H1 (cell line): ENCODE measurements at regions not wholly inside any gene's neighbourhood (a gene's known extent, or its start where the extent isn't known, plus 50 kb on each side); places are given as distances from the start of the nearest gene placed in this dataset.

Experiments used
- CTCF ChIA-PET: fragments of 300-600 bp; sonication (Branson Sonifier 250); formaldehyde crosslinking; loops from one replicate; lab custom pipeline; 2021; ENCODE audit not compliant: partially characterized antibody; lab: Charles Lee
- POLR2A ChIA-PET: fragments of 300-600 bp; sonication (Branson Sonifier 250); formaldehyde crosslinking; loops from one replicate; lab custom pipeline; 2021; ENCODE audit warnings: inconsistent platforms; ENCODE audit not compliant: partially characterized antibody; lab: Charles Lee
- DNase-seq, 2 experiments: peaks; one replicate each; pipeline versions ENCODE4 v3.0.0 to v3.0.0-alpha.2; 2010 to 2022; ENCODE audit warnings: low spot score in 2 of 2, low read depth in 1 of 2, mixed read lengths in 1 of 2
- FAIRE-seq: peaks from 2 replicates; lab custom pipeline; 2011; peaks lifted over from hg19 to GRCh38; lab: Jason Lieb, UNC
- H2AFZ ChIP-seq: 2 replicates; pipeline ENCODE4 v1.8.1; 2012; ENCODE audit warnings: low read length, inconsistent platforms
- H2AK5ac ChIP-seq: 2 replicates; pipeline ENCODE4 v1.6.1; 2013; ENCODE audit warnings: low read depth, low read length
- H2BK120ac ChIP-seq: replicated peaks from 2 replicates; pipeline ENCODE3; 2013; ENCODE audit warnings: low read depth, low read length, inconsistent platforms
- H2BK12ac ChIP-seq: 2 replicates; pipeline ENCODE4 v1.6.1; 2013; ENCODE audit warnings: low read depth, low read length
- H2BK15ac ChIP-seq: 2 replicates; pipeline ENCODE4 v1.6.1; 2013; ENCODE audit warnings: low read length
- H2BK20ac ChIP-seq: 2 replicates; pipeline ENCODE4 v1.6.1; 2013; ENCODE audit warnings: low read length
- H2BK5ac ChIP-seq: 2 replicates; pipeline ENCODE4 v1.6.1; 2013; ENCODE audit warnings: low read depth, low read length
- H3K14ac ChIP-seq: 2 replicates; pipeline ENCODE4 v1.6.1; 2013; ENCODE audit warnings: inconsistent platforms; ENCODE audit not compliant: insufficient read length
- H3K18ac ChIP-seq: 2 replicates; pipeline ENCODE4 v1.6.1; 2013; ENCODE audit warnings: low read length; ENCODE audit errors: extremely low read depth
- H3K23ac ChIP-seq: 2 replicates; pipeline ENCODE4 v1.6.1; 2013; ENCODE audit warnings: inconsistent platforms; ENCODE audit not compliant: insufficient read length
- H3K23me2 ChIP-seq: 2 replicates; pipeline ENCODE4 v1.6.1; 2013; ENCODE audit warnings: low read depth, low read length
- H3K27ac ChIP-seq: 2 replicates; pipeline ENCODE4 v1.6.1; 2011; ENCODE audit warnings: low read depth, low read length, inconsistent platforms
- H3K27me3 ChIP-seq, 4 experiments: replicated peaks in 1 of 4; 1 replicate in 1 of 4; 2 replicates in 3 of 4; pipeline versions ENCODE4 v1.6.1 to v1.8.1; 2011 to 2013; ENCODE audit warnings: low read length in 3 of 4, mild to moderate bottlenecking in 3 of 4, inconsistent platforms in 2 of 4, mixed read lengths in 2 of 4, moderate library complexity in 1 of 4; ENCODE audit not compliant: control insufficient read depth in 3 of 4, insufficient read depth in 3 of 4; ENCODE audit errors: extremely low read depth in 1 of 4
- H3K36me3 ChIP-seq, 4 experiments: 2 replicates each; pipeline versions ENCODE4 v1.6.1 to v1.8.1; 2011 to 2013; ENCODE audit warnings: mild to moderate bottlenecking in 4 of 4, low read length in 3 of 4, moderate library complexity in 2 of 4, control low read depth in 1 of 4, inconsistent platforms in 1 of 4; ENCODE audit not compliant: insufficient read depth in 4 of 4, control insufficient read depth in 2 of 4
- H3K4ac ChIP-seq: replicated peaks from 2 replicates; pipeline ENCODE3; 2013; ENCODE audit warnings: low read length, low read depth, mixed read lengths, inconsistent platforms; ENCODE audit not compliant: insufficient read length
- H3K4me1 ChIP-seq, 4 experiments: replicated peaks in 1 of 4; 1 replicate in 1 of 4; 2 replicates in 3 of 4; pipeline versions ENCODE4 v1.6.1 to v1.8.1; 2011 to 2013; ENCODE audit warnings: low read length in 3 of 4, inconsistent platforms in 2 of 4, mixed read lengths in 1 of 4; ENCODE audit not compliant: insufficient read depth in 4 of 4, control insufficient read depth in 3 of 4
- H3K4me2 ChIP-seq, 2 experiments: 2 replicates each; pipeline versions ENCODE4 v1.6.1 to v1.8.1; 2011 to 2013; ENCODE audit warnings: low read depth in 2 of 2, low read length in 2 of 2, control low read depth in 1 of 2, inconsistent platforms in 1 of 2, mild to moderate bottlenecking in 1 of 2; ENCODE audit not compliant: insufficient read depth in 1 of 2
- H3K4me3 ChIP-seq, 4 experiments: fragments of 200-600, 300-600 bp in 1 of 4; sonication (generic), shearing (Covaris generic), sonication (Bioruptor Twin) in 1 of 4; 2 replicates each; pipeline versions ENCODE4 v1.5.1 to v1.8.1; 2011 to 2016; ENCODE audit warnings: low read length in 4 of 4, low read depth in 3 of 4, control low read depth in 2 of 4, inconsistent platforms in 2 of 4, mild to moderate bottlenecking in 2 of 4, mixed read lengths in 1 of 4, moderate library complexity in 1 of 4; ENCODE audit not compliant: insufficient read depth in 2 of 4; ENCODE audit errors: extremely low read depth in 1 of 4
- H3K56ac ChIP-seq: replicated peaks from 2 replicates; pipeline ENCODE3; 2013; ENCODE audit warnings: low read depth, mild to moderate bottlenecking, mixed read lengths, low read length, inconsistent platforms; ENCODE audit not compliant: insufficient read length
- H3K79me1 ChIP-seq: 2 replicates; pipeline ENCODE4 v1.6.1; 2013; ENCODE audit warnings: low read depth, low read length, control low read depth
- H3K79me2 ChIP-seq, 2 experiments: 2 replicates each; pipeline versions ENCODE4 v1.6.1 to v1.8.1; 2012 to 2013; ENCODE audit warnings: low read length in 2 of 2, mild to moderate bottlenecking in 2 of 2, inconsistent platforms in 1 of 2; ENCODE audit not compliant: insufficient read depth in 2 of 2, control insufficient read depth in 1 of 2
- H3K9ac ChIP-seq, 4 experiments: replicated peaks in 1 of 4; 1 replicate in 1 of 4; 2 replicates in 3 of 4; pipeline versions ENCODE4 v1.6.1 to v1.8.1; 2011 to 2013; ENCODE audit warnings: low read depth in 3 of 4, low read length in 3 of 4, control low read depth in 2 of 4, mild to moderate bottlenecking in 2 of 4, moderate library complexity in 2 of 4, inconsistent platforms in 1 of 4; ENCODE audit errors: extremely low read depth in 1 of 4
- H3K9me3 ChIP-seq, 2 experiments: 2 replicates each; pipeline versions ENCODE4 v1.6.1 to v1.8.1; 2012 to 2013; ENCODE audit warnings: mild to moderate bottlenecking in 2 of 2, moderate library complexity in 2 of 2, control low read depth in 1 of 2, inconsistent platforms in 1 of 2, low read depth in 1 of 2, low read length in 1 of 2, mixed read lengths in 1 of 2; ENCODE audit not compliant: insufficient read depth in 2 of 2
- H4K20me1 ChIP-seq, 2 experiments: replicated peaks in 1 of 2; 2 replicates each; pipeline versions ENCODE3 to v1.8.1; 2011 to 2013; ENCODE audit warnings: inconsistent platforms in 2 of 2, low read length in 2 of 2, mild to moderate bottlenecking in 1 of 2; ENCODE audit not compliant: insufficient read depth in 2 of 2, control insufficient read depth in 1 of 2
- H4K5ac ChIP-seq: 2 replicates; pipeline ENCODE4 v1.6.1; 2013; ENCODE audit warnings: low read length, low read depth, mixed read lengths, inconsistent platforms; ENCODE audit not compliant: insufficient read length
- H4K8ac ChIP-seq: 2 replicates; pipeline ENCODE4 v1.8.0; 2013; ENCODE audit warnings: mild to moderate bottlenecking, moderate library complexity, low read length, inconsistent platforms; ENCODE audit not compliant: insufficient read depth; ENCODE audit errors: extremely low read depth
- H4K91ac ChIP-seq: replicated peaks from 2 replicates; pipeline ENCODE3; 2013; ENCODE audit warnings: low read length, mixed read lengths, inconsistent platforms; ENCODE audit not compliant: insufficient read length
- CBX8 ChIP-seq: fragments of 300-800, 300-1000 bp; sonication (generic); IDR thresholded peaks from 2 replicates; pipeline ENCODE4 v1.7.1; 2016; ENCODE audit warnings: low read depth, low read length, borderline replicate concordance
- EP300 ChIP-seq, 2 experiments: IDR thresholded peaks; 1 replicate in 1 of 2; 2 replicates in 1 of 2; pipeline ENCODE4 v1.6.1; 2011 to 2012; ENCODE audit warnings: low read depth in 2 of 2, low read length in 2 of 2, mild to moderate bottlenecking in 2 of 2, borderline replicate concordance in 1 of 2, inconsistent platforms in 1 of 2, moderate library complexity in 1 of 2
- JUND ChIP-seq: IDR thresholded peaks from 2 replicates; pipeline ENCODE4 v1.6.1; 2011; ENCODE audit warnings: mild to moderate bottlenecking, improper control_type of control experiment, low read length
- RFX5 ChIP-seq: IDR thresholded peaks from 2 replicates; pipeline ENCODE4 v1.6.1; 2011; ENCODE audit warnings: low read depth, low read length, improper control_type of control experiment, borderline replicate concordance
- SIN3A ChIP-seq, 2 experiments: IDR thresholded peaks in 1 of 2; conservative IDR thresholded peaks in 1 of 2; 2 replicates each; pipeline ENCODE4 v1.6.1; 2011 to 2012; ENCODE audit warnings: low read length in 2 of 2, improper control_type of control experiment in 1 of 2, low read depth in 1 of 2, mild to moderate bottlenecking in 1 of 2
- WGBS, 2 experiments: shearing (Covaris generic) in 1 of 2; methylation state at CpG; one replicate each; pipeline versions ENCODE4 v1.1.6 to v1.1.7; 2013 to 2015; ENCODE audit warnings: low lambda C conversion rate in 2 of 2, mixed read lengths in 2 of 2, inconsistent platforms in 1 of 2, low coverage in 1 of 2, missing lambda C conversion rate in 1 of 2; ENCODE audit not compliant: insufficient replicate concordance in 2 of 2, insufficient coverage in 1 of 2, insufficient read length in 1 of 2; ENCODE audit errors: extremely low coverage in 1 of 2, missing lambda C conversion rate in 1 of 2; 5-methylcytosine and 5-hydroxymethylcytosine counted together
- TF ChIP-seq, protein P1 (sequence below): IDR thresholded peaks from 2 replicates; pipeline ENCODE4 v1.6.1; 2012; ENCODE audit warnings: inconsistent platforms

DNA sequence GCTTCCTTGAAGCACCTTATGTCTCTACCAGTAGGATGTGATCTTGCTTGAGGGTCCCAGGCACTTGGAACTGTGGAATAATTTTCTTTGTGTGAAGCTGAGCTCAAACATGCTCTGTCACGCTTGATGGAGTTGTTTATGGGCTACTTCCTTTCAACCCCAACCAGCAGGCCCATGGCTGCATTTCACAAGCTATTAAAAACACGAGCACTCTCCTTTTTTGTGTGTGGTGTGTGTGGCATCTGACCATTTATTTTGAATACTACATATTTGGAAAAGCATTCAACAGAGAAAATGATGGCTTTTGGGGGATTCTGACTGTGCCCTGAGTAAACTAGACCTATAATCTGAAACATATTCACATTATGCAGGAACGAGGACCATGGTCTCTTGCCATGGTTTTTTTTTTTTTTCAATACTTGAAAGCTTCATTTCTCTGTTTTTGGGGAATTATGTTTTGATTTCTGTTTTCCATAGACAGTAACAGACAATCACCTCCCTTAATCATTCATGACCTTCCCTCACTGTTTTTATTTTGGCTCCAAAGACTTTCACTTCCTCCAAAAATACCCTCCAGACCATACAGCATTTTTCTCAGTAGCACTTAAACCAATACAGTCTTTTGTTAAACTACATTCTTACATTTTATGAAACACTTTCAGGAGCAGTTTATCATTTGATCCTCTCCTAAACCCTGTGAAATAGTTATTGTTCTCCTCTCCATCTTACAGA is 233.6 kb upstream of the BMPER start:
- H4K20me1 ChIP-seq = no peaks in the 10 kb centered on the region
- POLR2A ChIA-PET = interaction anchor here (0.8 kb wide), 1 partner anchor 25 kb away, joined by 3 read pairs; no protein-coding TSS in a partner anchor

More for the DNA sequence above, 233.6 kb upstream of the BMPER start:
- H3K27ac ChIP-seq = no peak overlapping the region
- no peak overlapping the region for H2BK20ac ChIP-seq
- H3K4ac ChIP-seq = no peak overlapping the region
- no peak overlapping the region for H2BK5ac ChIP-seq
- H3K14ac ChIP-seq = no peak overlapping the region
- H3K9ac ChIP-seq = no peak overlapping the region
- 56% methylated on average over 3 of the region's 3 CpGs; no CpG with 5 or more reads in 1 of the 2 experiments for WGBS, 2 experiments
- H3K4me1 ChIP-seq = peaks cover 0 to 15% (median 6%) of the 10 kb centered on the region in 4 experiments; a peak in 6 of 7 replicates
- no peak overlapping the region for H4K91ac ChIP-seq
- no peak overlapping the region for H3K4me2 ChIP-seq
- H4K5ac ChIP-seq = no peak overlapping the region
- no peak for FAIRE-seq
- no peak overlapping the region for H2AFZ ChIP-seq
- no peak overlapping the region for H3K56ac ChIP-seq
- H2BK12ac ChIP-seq = no peak overlapping the region; the same call in 1 of the 2 replicates
- H2BK15ac ChIP-seq = no peak overlapping the region
- H3K27me3 ChIP-seq = no peaks in the 10 kb centered on the region
- CTCF ChIA-PET = interaction anchor here (0.9 to 2.4 kb wide), 12 partner anchors 8 to 212 kb away, joined by 3 to 13 read pairs (median 4); no protein-coding TSS in a partner anchor
- no peaks in the 10 kb centered on the region for H3K79me1 ChIP-seq
- H2AK5ac ChIP-seq = no peak overlapping the region; the same call in 1 of the 2 replicates
- H3K23me2 ChIP-seq = no peaks in the 10 kb centered on the region; the same call in 1 of the 2 replicates
- no peaks in the 10 kb centered on the region for H3K79me2 ChIP-seq
- H3K4me3 ChIP-seq = no peak overlapping the region
- H2BK120ac ChIP-seq = no peak overlapping the region
- H4K8ac ChIP-seq = no peak overlapping the region
- no peak for TF ChIP-seq RFX5
- no peak for TF ChIP-seq CBX8
- TF ChIP-seq, protein P1, sequence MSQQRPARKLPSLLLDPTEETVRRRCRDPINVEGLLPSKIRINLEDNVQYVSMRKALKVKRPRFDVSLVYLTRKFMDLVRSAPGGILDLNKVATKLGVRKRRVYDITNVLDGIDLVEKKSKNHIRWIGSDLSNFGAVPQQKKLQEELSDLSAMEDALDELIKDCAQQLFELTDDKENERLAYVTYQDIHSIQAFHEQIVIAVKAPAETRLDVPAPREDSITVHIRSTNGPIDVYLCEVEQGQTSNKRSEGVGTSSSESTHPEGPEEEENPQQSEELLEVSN = no peak
- TF ChIP-seq JUND = no peak
- no peak for TF ChIP-seq EP300 (IDR thresholded peaks at IDR 0.05; ENCODE audit: borderline replicate concordance in 1 of 2, low read depth in 2 of 2, low read length in 2 of 2)
- no peak for TF ChIP-seq SIN3A (conservative IDR thresholded peaks at IDR 0.05 in 1 of 2, IDR thresholded peaks at IDR 0.05 in 1 of 2; ENCODE audit: low read depth in 1 of 2, low read length in 2 of 2)
- TF ChIP-seq, all 59 proteins: peak for 0
- Histone ChIP-seq H3K9me3 (no peaks in the 10 kb centered on the region), H3K18ac (no peak overlapping the region), H3K23ac (no peak overlapping the region), H3K36me3 (no peaks in the 10 kb centered on the region)
- DNase-seq = no peak
